ENCODE measurements at regions not wholly inside any gene's neighbourhood (a gene's known extent, or its start where the extent isn't known, plus 50 kb on each side); places are given as distances from the start of the nearest gene placed in this dataset.

GRCh38 chr5:3736926-3737325, 141.3 kb downstream of the IRX1 start:
- no peak for DNase-seq

GRCh38 chr5:3738919-3739318, 143.3 kb downstream of the IRX1 start:
- no peak for DNase-seq

- no peak for DNase-seq
These were observed 145.1 kb downstream of the IRX1 start for GRCh38 chr5:3740546-3741373.

GRCh38 chr5:3741374-3741770, 145.7 kb downstream of the IRX1 start:
- no peak for DNase-seq

- DNase-seq, result no peak
These were observed 147.1 kb downstream of the IRX1 start for GRCh38 chr5:3742750-3743149.

GRCh38 chr5:3751846-3752245, 156.2 kb downstream of the IRX1 start:
- no peak for DNase-seq

GRCh38 chr5:3778000-3778550, 182.4 kb downstream of the IRX1 start:
- DNase-seq, result no peak

GRCh38 chr5:3778945-3779344, 183.3 kb downstream of the IRX1 start:
- no peak for DNase-seq

- no peak for DNase-seq
These were observed 184.6 kb downstream of the IRX1 start for GRCh38 chr5:3780278-3780677.

- no peak for DNase-seq
These were observed 185.3 kb downstream of the IRX1 start for GRCh38 chr5:3780907-3781306.

- DNase-seq, result no peak
These were observed 189.2 kb downstream of the IRX1 start for GRCh38 chr5:3784854-3785253.

- no peak for DNase-seq
These were observed 190.5 kb downstream of the IRX1 start for GRCh38 chr5:3786165-3786564.

GRCh38 chr5:3786891-3787430, 191.3 kb downstream of the IRX1 start:
- DNase-seq, result no peak

GRCh38 chr5:3787604-3788003, 192.0 kb downstream of the IRX1 start:
- DNase-seq, result no peak

GRCh38 chr5:3789519-3790193, 194.0 kb downstream of the IRX1 start:
- no peak for DNase-seq

GRCh38 chr5:3793162-3793561, 197.5 kb downstream of the IRX1 start:
- DNase-seq, result no peak

GRCh38 chr5:3794611-3795010, 199.0 kb downstream of the IRX1 start:
- DNase-seq, result no peak

- no peak for DNase-seq
These were observed 201.1 kb downstream of the IRX1 start for GRCh38 chr5:3796736-3797135.

GRCh38 chr5:3801967-3802366, 206.3 kb downstream of the IRX1 start:
- no peak for DNase-seq

GRCh38 chr5:3809455-3809854, 213.8 kb downstream of the IRX1 start:
- DNase-seq, result no peak

GRCh38 chr5:3811116-3811515, 215.5 kb downstream of the IRX1 start:
- no peak for DNase-seq

GRCh38 chr5:3818624-3819023, 223.0 kb downstream of the IRX1 start:
- DNase-seq, result no peak

GRCh38 chr5:3825531-3826451, 230.2 kb downstream of the IRX1 start:
- DNase-seq, result no peak

Measured in NCI-H345 (cell line).